ENCODE measurements at regions not wholly inside any gene's neighbourhood (a gene's known extent, or its start where the extent isn't known, plus 50 kb on each side); places are given as distances from the start of the nearest gene placed in this dataset.
"Not testable (repeated sequence)": the region's sequence is repeated elsewhere in the genome, so short reads cannot be mapped to it uniquely, and the experiment has no call there.

DNA sequence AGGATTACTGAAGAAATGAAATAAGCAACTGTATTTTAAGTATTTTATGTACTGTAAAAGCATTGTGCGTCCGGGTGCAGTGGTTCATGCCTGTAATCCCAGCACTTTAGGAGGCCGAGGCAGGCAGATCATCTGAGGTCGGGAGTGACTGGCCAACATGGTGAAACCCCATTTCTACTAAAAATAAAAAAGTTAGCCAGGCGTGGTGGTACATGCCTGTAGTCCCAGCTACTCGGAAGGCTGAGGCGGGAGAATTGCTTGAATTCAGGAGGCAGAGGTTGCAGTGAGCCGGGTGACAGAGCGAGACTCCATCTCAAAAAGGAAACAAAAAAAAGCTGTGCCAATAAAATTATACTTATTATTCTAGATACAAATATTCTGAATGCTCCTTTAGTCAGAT is 215.4 kb upstream of the DMRT1 start:
- FAIRE-seq; DNase-seq (ENCODE audit: low spot score in 2 of 2): not testable (repeated sequence)

DNA sequence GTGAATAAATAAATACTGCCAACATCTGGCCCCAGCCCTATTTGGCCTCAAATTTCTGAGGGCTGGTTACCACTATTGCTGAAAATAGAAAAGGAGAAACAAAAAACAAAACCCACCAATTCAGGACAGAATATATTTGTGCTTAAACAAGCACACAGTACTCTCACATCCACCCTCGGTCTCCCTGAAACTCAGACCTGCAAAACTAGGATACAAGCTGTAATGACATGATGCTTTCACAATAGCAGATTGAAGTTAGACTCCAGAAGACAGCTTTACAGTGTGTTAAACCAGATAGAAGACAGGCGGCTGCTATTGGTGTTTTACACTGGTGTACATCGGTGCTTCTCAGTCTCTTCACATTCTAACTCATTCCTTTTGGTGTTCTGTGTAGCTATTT is 214.9 kb upstream of the DMRT1 start:
- no peak for FAIRE-seq

GRCh38 chr9:627336-627970 is 214.0 kb upstream of the DMRT1 start:
- no peak for FAIRE-seq
- no peak for DNase-seq (ENCODE audit: low spot score in 2 of 2)

More for the DNA sequence above, 214.9 kb upstream of the DMRT1 start:
- no peak for DNase-seq (ENCODE audit: low spot score in 2 of 2)

DNA sequence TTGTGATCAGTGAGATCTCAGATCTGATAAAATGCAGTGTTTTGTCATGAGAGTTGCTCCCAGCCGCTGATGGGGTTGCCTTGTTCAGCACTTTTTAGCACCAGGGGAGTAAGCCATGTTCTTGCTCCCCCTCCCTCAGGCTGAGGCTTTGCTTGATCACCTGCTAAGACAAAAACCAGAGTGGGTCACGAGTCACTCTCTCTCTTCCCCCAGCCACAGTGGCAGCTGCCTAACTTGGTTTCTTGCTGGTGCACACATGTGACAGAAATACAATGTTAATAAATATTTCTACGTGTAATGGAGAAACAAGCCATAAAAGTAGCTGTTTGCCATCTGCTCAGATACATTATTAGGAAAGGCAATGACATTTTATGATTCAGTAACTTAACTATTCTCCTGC is 212.4 kb upstream of the DMRT1 start:
- no peak for FAIRE-seq
- no peak for DNase-seq (ENCODE audit: low spot score in 2 of 2)

GRCh38 chr9:630817-631216 is 210.7 kb upstream of the DMRT1 start:
- DNase-seq (ENCODE audit: low spot score in 2 of 2) (no peak), FAIRE-seq (no peak)

DNA sequence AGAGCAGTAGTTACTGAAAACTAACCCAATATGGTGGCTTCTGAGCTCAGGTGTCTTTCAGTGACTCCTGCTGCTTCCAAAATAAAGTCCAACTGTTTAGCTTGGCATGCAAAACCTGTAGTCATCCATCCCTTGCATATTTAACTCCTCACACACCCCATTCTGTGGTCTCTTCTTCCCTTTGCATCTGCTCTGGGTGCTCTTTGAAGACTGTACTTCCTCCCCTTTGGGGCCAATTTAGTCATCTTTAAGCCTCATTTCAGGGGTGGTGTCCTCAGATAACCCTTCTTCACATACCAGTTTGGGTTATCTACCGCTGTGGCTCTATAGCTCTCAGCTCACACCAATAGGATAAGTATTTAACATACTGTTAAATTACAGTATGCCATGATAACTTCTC is 209.9 kb upstream of the DMRT1 start:
- DNase-seq (ENCODE audit: low spot score in 2 of 2) = no peak
- no peak for FAIRE-seq

DNA sequence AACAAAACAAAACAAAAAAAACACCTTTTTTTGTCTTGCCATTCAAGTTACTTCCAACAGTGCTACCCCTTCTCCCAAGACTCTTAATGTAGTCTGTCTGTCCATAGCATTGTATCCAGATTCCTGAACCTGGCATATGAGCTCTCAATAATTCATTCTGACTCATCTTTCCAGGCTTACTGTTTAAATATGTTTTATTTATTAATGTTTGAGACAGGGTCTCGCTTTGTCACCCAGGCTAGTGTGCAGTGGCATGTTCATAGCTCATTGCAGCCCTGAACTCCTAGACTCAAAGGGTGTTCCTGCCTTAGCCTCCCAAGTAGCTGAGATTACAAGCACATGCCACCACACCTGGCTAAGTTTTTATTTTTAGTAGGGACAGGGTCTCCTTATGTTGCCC is 208.0 kb upstream of the DMRT1 start:
- FAIRE-seq = no peak
- no peak for DNase-seq (ENCODE audit: low spot score in 2 of 2)

DNA sequence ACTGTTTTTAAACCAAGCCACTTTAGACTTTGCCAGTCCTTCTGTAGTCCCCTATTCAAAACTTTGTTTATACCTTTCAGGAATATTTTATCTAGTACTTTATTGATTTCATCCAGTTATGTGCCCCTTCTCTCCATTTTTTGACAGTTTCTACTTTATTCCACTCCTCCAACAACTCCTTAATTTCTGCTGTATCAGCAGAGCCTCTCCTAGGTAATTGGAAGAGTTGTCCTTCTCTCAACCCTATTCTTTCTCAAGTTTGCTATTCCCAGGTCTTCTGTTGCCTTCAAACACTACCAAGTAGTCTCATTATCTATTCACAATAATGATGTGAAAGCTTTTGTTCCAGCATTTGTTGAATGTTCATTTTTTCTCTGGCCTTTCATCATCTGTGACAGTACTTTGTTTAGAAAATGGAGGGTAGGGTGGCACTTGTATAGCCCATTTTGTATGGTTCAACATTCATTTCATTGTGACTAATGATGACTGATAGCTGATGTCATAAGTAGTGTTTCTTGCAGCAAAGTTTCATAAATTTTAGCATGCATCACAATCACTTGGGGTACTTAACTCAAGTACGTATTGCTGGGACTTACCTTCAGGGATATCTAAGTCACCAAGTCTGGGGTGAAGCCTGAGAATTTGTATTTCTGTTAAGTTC is 204.4 kb upstream of the DMRT1 start:
- FAIRE-seq = no peak
- no peak for DNase-seq (ENCODE audit: low spot score in 2 of 2)

DNA sequence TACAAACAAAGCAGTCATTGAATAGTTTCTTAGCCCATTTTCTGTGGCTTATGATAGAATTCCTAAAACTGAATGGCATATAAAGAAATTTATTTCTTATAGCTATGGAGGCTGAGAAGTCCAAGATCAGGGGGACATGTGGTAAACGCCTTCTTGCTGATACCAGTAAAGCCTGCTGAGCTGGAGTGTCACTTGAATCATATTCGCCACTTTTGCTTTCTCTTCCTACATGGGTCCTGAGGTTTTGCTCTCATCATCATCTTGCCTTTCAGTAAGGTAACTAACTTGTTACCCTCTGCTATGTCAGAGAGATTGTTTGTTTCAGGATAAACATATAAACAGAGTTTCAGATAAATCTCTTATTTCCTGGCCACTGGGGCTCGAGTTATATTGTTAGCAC is 203.3 kb upstream of the DMRT1 start:
- DNase-seq (ENCODE audit: low spot score in 2 of 2) = no peak
- no peak for FAIRE-seq

DNA sequence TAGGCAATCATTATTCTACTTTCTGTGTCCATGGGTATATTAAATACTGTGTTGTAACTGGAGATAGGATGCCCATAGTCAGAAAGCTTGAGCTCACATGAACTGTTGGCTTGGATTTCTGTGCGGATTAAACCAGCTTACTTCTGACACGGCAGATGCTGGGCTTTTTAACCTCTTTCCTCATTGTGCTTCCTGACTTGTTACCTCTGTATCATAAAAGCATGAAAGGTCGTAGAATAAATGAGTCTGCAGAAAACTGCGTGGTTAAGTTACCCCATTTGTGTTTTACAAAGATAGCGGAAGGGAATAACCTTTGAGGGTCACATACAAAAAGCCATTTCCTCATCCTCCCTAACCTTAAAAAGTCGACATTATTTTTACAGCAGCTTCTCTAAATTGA is 199.5 kb upstream of the DMRT1 start:
- DNase-seq (ENCODE audit: low spot score in 2 of 2) (no peak), FAIRE-seq (no peak)

DNA sequence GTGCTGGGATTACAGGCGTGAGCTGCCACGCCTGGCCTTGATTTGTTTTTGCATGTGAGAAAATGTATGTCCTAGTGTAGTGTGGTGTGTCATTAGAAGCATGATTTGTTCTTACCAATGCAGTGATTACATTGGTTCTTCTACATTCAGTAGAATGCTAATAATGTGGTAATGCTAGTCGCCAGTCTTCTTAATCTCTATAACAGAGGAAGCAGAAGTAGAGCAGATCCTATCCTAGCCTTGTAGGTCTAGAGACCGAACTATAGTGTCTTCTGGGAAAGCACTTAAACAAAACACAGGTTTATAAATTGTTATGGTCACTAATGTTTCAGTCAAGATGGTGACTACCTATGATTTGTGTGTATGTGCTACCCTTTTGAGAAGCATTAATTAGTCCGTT is 197.5 kb upstream of the DMRT1 start:
- no peak for DNase-seq (ENCODE audit: low spot score in 2 of 2)
- FAIRE-seq = no peak

- no peak for FAIRE-seq
- DNase-seq (ENCODE audit: low spot score in 2 of 2) = no peak
Observed at GRCh38 chr9:647522-647921, 194.0 kb upstream of the DMRT1 start.

- DNase-seq (ENCODE audit: low spot score in 2 of 2) (no peak), FAIRE-seq (no peak)
Observed at GRCh38 chr9:649128-650074, 192.1 kb upstream of the DMRT1 start.

- no peak for FAIRE-seq
- DNase-seq (ENCODE audit: low spot score in 2 of 2) = no peak
Observed at GRCh38 chr9:650362-650761, 191.1 kb upstream of the DMRT1 start.

GRCh38 chr9:651371-651770 is 190.1 kb upstream of the DMRT1 start:
- DNase-seq (ENCODE audit: low spot score in 2 of 2) = no peak
- FAIRE-seq = no peak

DNA sequence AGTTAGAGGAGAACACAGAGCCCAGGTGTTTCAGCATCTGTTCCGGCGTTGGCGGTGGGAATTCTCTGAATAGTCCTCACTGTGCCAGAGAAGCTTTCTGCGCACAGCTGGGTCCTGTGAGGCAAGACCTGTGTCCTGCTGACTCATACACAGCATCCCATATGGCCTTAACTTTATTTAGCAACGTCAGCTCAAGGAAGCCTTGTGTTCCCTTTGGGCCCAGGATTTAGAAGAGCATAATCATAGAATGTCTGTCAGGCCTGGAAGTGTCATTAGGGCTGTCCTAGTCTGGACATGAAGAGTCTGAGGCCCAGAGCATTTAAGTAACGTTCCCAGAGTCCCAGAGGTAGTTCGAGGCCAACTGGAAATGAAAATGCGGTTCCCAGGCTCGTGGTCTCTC is 188.6 kb upstream of the DMRT1 start:
- FAIRE-seq (no peak), DNase-seq (ENCODE audit: low spot score in 2 of 2) (no peak)

GRCh38 chr9:653421-653820 is 188.1 kb upstream of the DMRT1 start:
- DNase-seq (ENCODE audit: low spot score in 2 of 2) (no peak), FAIRE-seq (no peak)

GRCh38 chr9:653856-654387 is 187.6 kb upstream of the DMRT1 start:
- DNase-seq (ENCODE audit: low spot score in 2 of 2) (no peak), FAIRE-seq (no peak)

GRCh38 chr9:655875-656274 is 185.6 kb upstream of the DMRT1 start:
- no peak for FAIRE-seq
- DNase-seq (ENCODE audit: low spot score in 2 of 2) = no peak

GRCh38 chr9:656926-657568 is 184.4 kb upstream of the DMRT1 start:
- DNase-seq (ENCODE audit: low spot score in 2 of 2) (no peak), FAIRE-seq (no peak)

GRCh38 chr9:659286-659685 is 182.2 kb upstream of the DMRT1 start:
- no peak for FAIRE-seq
- DNase-seq (ENCODE audit: low spot score in 2 of 2) = no peak
